Keratinocyte (primary cell): ENCODE measurements at regions not wholly inside any gene's neighbourhood (a gene's known extent, or its start where the extent isn't known, plus 50 kb on each side); places are given as distances from the start of the nearest gene placed in this dataset.

Source experiments
- DNase-seq: peaks from one replicate; pipeline ENCODE4 v3.0.0-alpha.2; 2011; ENCODE audit warnings: low read depth, missing footprints, low spot score
- FAIRE-seq: peaks from 2 replicates; lab custom pipeline; 2011; peaks lifted over from hg19 to GRCh38; lab: Jason Lieb, UNC
- H2AFZ ChIP-seq: 2 replicates; pipeline ENCODE4 v1.6.0; 2012; ENCODE audit warnings: low read length, control low read depth, inconsistent platforms; ENCODE audit not compliant: control insufficient read depth
- H3K27ac ChIP-seq: 2 replicates; pipeline ENCODE4 v1.5.1; 2011; ENCODE audit warnings: low read length; ENCODE audit not compliant: control insufficient read depth, insufficient read depth
- H3K27me3 ChIP-seq: 3 replicates; pipeline ENCODE4 v1.6.0; 2011; ENCODE audit warnings: low read length; ENCODE audit not compliant: control insufficient read depth, insufficient read depth; ENCODE audit errors: extremely low read depth
- H3K36me3 ChIP-seq, 2 experiments: 2 replicates in 1 of 2; 3 replicates in 1 of 2; pipeline ENCODE4 v1.5.1; 2011; ENCODE audit warnings: low read length in 2 of 2, mild to moderate bottlenecking in 1 of 2; ENCODE audit not compliant: control insufficient read depth in 2 of 2, insufficient read depth in 2 of 2; ENCODE audit errors: extremely low read depth in 1 of 2
- H3K4me1 ChIP-seq: 3 replicates; pipeline ENCODE4 v1.5.1; 2011; ENCODE audit warnings: low read length; ENCODE audit not compliant: control insufficient read depth, insufficient read depth; ENCODE audit errors: extremely low read depth
- H3K4me2 ChIP-seq: 3 replicates; pipeline ENCODE4 v1.6.0; 2011; ENCODE audit warnings: low read depth, low read length; ENCODE audit not compliant: control insufficient read depth, insufficient read depth; ENCODE audit errors: extremely low read depth
- H3K4me3 ChIP-seq, 3 experiments: fragments of 200-600 bp in 1 of 3; sonication (generic) in 1 of 3; 2 replicates in 2 of 3; 3 replicates in 1 of 3; pipeline ENCODE4 v1.5.1; 2011 to 2016; ENCODE audit warnings: low read length in 3 of 3, mild to moderate bottlenecking in 3 of 3, control low read depth in 2 of 3, inconsistent platforms in 1 of 3, low read depth in 1 of 3, mixed read lengths in 1 of 3, mixed run types in 1 of 3, moderate library complexity in 1 of 3; ENCODE audit not compliant: control insufficient read depth in 2 of 3, insufficient read depth in 2 of 3; ENCODE audit errors: extremely low read depth in 1 of 3
- H3K79me2 ChIP-seq: 2 replicates; pipeline ENCODE4 v1.6.0; 2012; ENCODE audit warnings: low read length; ENCODE audit not compliant: control insufficient read depth, insufficient read depth
- H3K9ac ChIP-seq: 3 replicates; pipeline ENCODE4 v1.6.0; 2011; ENCODE audit warnings: low read length; ENCODE audit not compliant: control insufficient read depth, insufficient read depth; ENCODE audit errors: extremely low read depth
- H3K9me1 ChIP-seq: 3 replicates; pipeline ENCODE4 v1.6.0; 2011; ENCODE audit warnings: low read length; ENCODE audit not compliant: control insufficient read depth, insufficient read depth; ENCODE audit errors: extremely low read depth
- H3K9me3 ChIP-seq: 2 replicates; pipeline ENCODE4 v1.5.1; 2012; ENCODE audit warnings: low read depth, low read length; ENCODE audit not compliant: control insufficient read depth
- H4K20me1 ChIP-seq: 3 replicates; pipeline ENCODE4 v1.6.0; 2011; ENCODE audit warnings: low read length; ENCODE audit not compliant: control insufficient read depth, insufficient read depth; ENCODE audit errors: extremely low read depth
- CTCF ChIP-seq, 3 experiments: IDR thresholded peaks in 1 of 3; conservative IDR thresholded peaks in 1 of 3; optimal IDR thresholded peaks in 1 of 3; 2 replicates in 2 of 3; 3 replicates in 1 of 3; pipeline versions ENCODE3 to v1.5.1; 2011; ENCODE audit warnings: low read length in 3 of 3, mild to moderate bottlenecking in 3 of 3, moderate library complexity in 2 of 3, control low read depth in 1 of 3, inconsistent platforms in 1 of 3; ENCODE audit not compliant: insufficient read depth in 2 of 3; ENCODE audit errors: extremely low read depth in 1 of 3
- EZH2 ChIP-seq: IDR thresholded peaks from one replicate; pipeline ENCODE4 v1.6.1; 2012; ENCODE audit warnings: inconsistent platforms, mild to moderate bottlenecking, low read length, moderate library complexity
- dilution Hi-C: fragments of 300-500 bp; cut with MboI; formaldehyde crosslinking; loops from one replicate; pipeline ENCODE4 v1.7.0; 2020; ENCODE audit warnings: low sequenced_read_pairs; ENCODE audit not compliant: extremely low pct_ligation_motif_present

GRCh38 chr1:212218065-212218464 is 67.1 kb upstream of the PPP2R5A start:
- Histone ChIP-seq H3K4me2 (no peak overlapping the region), H3K9ac (no peak overlapping the region), H3K27ac (no peak overlapping the region), H3K79me2 (no peaks in the 10 kb centered on the region), H3K27me3 (no peaks in the 10 kb centered on the region), H3K9me3 (no peaks in the 10 kb centered on the region), H3K4me1 (no peaks in the 10 kb centered on the region), H3K36me3 (no peaks in the 10 kb centered on the region), H3K4me3 (no peak overlapping the region), H2AFZ (no peak overlapping the region), H3K9me1 (no peaks in the 10 kb centered on the region), H4K20me1 (no peaks in the 10 kb centered on the region)
- DNase-seq (no peak), FAIRE-seq (no peak)
- TF ChIP-seq EZH2, result no peak
- TF ChIP-seq CTCF (optimal IDR thresholded peaks at IDR 0.05 in 1 of 3, IDR thresholded peaks at IDR 0.05 in 1 of 3, conservative IDR thresholded peaks at IDR 0.05 in 1 of 3; ENCODE audit: extremely low read depth in 1 of 3, insufficient read depth in 2 of 3, low read length in 3 of 3), result no peak
- dilution Hi-C loops, result no loop called here

- DNase-seq, result no peak
- no peak overlapping the region for H2AFZ ChIP-seq
- no peaks in the 10 kb centered on the region for H4K20me1 ChIP-seq
- dilution Hi-C loops, result no loop called here
- no peaks in the 10 kb centered on the region for H3K27me3 ChIP-seq
- no peaks in the 10 kb centered on the region for H3K36me3 ChIP-seq
- no peaks in the 10 kb centered on the region for H3K9me1 ChIP-seq
- no peak overlapping the region for H3K4me2 ChIP-seq
- no peaks in the 10 kb centered on the region for H3K4me1 ChIP-seq
- no peaks in the 10 kb centered on the region for H3K9me3 ChIP-seq
- H3K79me2 ChIP-seq, result no peaks in the 10 kb centered on the region
- no peak overlapping the region for H3K27ac ChIP-seq
- no peak for FAIRE-seq
- H3K9ac ChIP-seq, result no peak overlapping the region
- TF ChIP-seq CTCF (optimal IDR thresholded peaks at IDR 0.05 in 1 of 3, IDR thresholded peaks at IDR 0.05 in 1 of 3, conservative IDR thresholded peaks at IDR 0.05 in 1 of 3; ENCODE audit: extremely low read depth in 1 of 3, insufficient read depth in 2 of 3, low read length in 3 of 3) (no peak), EZH2 (no peak)
- no peak overlapping the region for H3K4me3 ChIP-seq
These were observed 66.3 kb upstream of the PPP2R5A start for GRCh38 chr1:212218911-212219310.
